SK-N-SH treated with all-trans-retinoic acid at 6 μM for 48 hours (cell line): ENCODE measurements at regions not wholly inside any gene's neighbourhood (a gene's known extent, or its start where the extent isn't known, plus 50 kb on each side); places are given as distances from the start of the nearest gene placed in this dataset.
A peak's percentile ranks its signal among the peaks of the same experiment; 100 is the strongest.

ENCODE experiments used
- ISL1 ChIP-seq: fragments of 250-450 bp; sonication (Bioruptor Pico); IDR thresholded peaks from 2 replicates; pipeline ENCODE4 v2.1.2; 2022; ENCODE audit warnings: mild to moderate bottlenecking, moderate library complexity
- ZFP3 ChIP-seq: fragments of 250-450 bp; sonication (Bioruptor Pico); IDR thresholded peaks from 2 replicates; pipeline ENCODE4 v1.5.0; 2020; ENCODE audit warnings: mild to moderate bottlenecking, moderate library complexity
- TF ChIP-seq, protein P1 (sequence below): fragments of 250-450 bp; sonication (Bioruptor Pico); IDR thresholded peaks from 2 replicates; pipeline ENCODE4 v1.8.0; 2020; ENCODE audit warnings: mild to moderate bottlenecking, moderate library complexity, borderline replicate concordance
- TF ChIP-seq, protein P2 (sequence below): fragments of 250-450 bp; sonication (Bioruptor Pico); IDR thresholded peaks from 2 replicates; pipeline ENCODE4 v1.8.0; 2021; ENCODE audit warnings: low read depth, mild to moderate bottlenecking, moderate library complexity, borderline replicate concordance

DNA sequence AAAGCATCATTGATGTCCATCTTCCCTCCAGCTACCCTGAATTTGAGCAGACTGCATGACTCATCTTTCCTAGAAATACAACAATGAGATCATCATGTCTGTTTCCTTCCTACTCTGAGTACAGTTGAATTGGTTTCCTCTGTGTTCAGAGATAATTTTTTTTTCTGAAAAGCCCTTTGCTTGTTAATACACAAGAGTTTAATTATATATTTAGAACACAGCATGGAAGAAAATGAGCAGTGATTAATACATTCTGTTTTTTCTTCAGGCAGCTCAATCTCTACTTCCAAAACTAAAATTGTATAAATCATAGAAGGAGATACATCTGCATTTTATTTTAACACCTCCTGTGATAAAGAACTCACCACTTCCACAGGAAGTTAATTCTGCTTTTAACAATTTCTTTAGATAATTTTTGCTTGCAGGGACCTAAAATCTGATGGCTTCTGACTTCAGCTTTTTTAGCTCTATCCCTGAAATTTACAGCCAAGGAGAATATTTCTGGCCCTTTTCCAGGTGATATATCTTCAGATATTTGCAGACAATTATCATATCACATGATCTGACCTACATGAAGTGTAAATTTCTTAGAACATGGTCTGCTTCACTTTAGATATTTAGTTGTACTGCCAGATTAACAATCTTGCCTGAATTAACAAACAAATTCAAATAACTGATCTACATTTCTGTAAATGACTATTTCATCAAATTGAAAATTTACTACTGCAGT, 249.0 kb downstream of the TRIB2 start:
- peak; percentile 25 for TF ChIP-seq ISL1 (CRISPR knock-in tag)
- TF ChIP-seq, protein P1, sequence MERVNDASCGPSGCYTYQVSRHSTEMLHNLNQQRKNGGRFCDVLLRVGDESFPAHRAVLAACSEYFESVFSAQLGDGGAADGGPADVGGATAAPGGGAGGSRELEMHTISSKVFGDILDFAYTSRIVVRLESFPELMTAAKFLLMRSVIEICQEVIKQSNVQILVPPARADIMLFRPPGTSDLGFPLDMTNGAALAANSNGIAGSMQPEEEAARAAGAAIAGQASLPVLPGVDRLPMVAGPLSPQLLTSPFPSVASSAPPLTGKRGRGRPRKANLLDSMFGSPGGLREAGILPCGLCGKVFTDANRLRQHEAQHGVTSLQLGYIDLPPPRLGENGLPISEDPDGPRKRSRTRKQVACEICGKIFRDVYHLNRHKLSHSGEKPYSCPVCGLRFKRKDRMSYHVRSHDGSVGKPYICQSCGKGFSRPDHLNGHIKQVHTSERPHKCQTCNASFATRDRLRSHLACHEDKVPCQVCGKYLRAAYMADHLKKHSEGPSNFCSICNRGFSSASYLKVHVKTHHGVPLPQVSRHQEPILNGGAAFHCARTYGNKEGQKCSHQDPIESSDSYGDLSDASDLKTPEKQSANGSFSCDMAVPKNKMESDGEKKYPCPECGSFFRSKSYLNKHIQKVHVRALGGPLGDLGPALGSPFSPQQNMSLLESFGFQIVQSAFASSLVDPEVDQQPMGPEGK (CRISPR knock-in tag), result 0 out of 2 replicates have a peak, but pooled peaks have one; percentile 3
- TF ChIP-seq ZFP3, result no peak
- TF ChIP-seq, protein P2, sequence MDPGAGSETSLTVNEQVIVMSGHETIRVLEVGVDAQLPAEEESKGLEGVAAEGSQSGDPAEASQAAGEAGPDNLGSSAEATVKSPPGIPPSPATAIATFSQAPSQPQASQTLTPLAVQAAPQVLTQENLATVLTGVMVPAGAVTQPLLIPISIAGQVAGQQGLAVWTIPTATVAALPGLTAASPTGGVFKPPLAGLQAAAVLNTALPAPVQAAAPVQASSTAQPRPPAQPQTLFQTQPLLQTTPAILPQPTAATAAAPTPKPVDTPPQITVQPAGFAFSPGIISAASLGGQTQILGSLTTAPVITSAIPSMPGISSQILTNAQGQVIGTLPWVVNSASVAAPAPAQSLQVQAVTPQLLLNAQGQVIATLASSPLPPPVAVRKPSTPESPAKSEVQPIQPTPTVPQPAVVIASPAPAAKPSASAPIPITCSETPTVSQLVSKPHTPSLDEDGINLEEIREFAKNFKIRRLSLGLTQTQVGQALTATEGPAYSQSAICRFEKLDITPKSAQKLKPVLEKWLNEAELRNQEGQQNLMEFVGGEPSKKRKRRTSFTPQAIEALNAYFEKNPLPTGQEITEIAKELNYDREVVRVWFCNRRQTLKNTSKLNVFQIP, result no peak
